A673 (cell line): ENCODE measurements at regions not wholly inside any gene's neighbourhood (a gene's known extent, or its start where the extent isn't known, plus 50 kb on each side); places are given as distances from the start of the nearest gene placed in this dataset.

Source experiments
- EZH2 ChIP-seq: fragments of 200-600 bp; sonication (generic); IDR thresholded peaks from 2 replicates; pipeline ENCODE4 v1.6.1; 2017; ENCODE audit warnings: borderline replicate concordance, low read depth, mild to moderate bottlenecking, mixed read lengths, antibody characterized with exemption, low read length; ENCODE audit not compliant: poor library complexity, severe bottlenecking
- TF ChIP-seq, protein P1 (sequence below): fragments of 300-800, 200-600 bp; sonication (generic); conservative IDR thresholded peaks from 2 replicates; pipeline ENCODE4 v1.5.1; 2017; ENCODE audit warnings: low read depth, mild to moderate bottlenecking, antibody characterized with exemption, low read length, moderate library complexity, mixed read lengths

DNA sequence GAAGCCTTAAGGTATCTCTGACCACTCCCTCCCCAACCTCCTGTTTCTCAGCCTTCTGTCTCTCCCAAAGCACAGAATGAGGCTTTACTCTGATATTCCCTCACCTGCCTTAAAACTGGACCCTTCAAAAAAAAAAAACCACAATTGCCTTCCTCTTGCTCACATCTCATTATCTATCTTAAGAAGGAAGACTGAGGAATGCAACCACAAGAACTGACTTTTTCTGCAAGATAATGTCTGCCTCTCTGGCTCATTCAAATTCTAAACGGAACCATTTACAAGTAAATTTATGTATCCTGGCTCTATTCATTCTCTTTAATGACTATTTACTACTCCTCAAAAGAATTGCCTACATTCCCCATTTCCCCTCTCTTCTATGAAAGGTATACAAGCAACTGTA lies 545.5 kb upstream of the HTR2C start:
- TF ChIP-seq, protein P1, sequence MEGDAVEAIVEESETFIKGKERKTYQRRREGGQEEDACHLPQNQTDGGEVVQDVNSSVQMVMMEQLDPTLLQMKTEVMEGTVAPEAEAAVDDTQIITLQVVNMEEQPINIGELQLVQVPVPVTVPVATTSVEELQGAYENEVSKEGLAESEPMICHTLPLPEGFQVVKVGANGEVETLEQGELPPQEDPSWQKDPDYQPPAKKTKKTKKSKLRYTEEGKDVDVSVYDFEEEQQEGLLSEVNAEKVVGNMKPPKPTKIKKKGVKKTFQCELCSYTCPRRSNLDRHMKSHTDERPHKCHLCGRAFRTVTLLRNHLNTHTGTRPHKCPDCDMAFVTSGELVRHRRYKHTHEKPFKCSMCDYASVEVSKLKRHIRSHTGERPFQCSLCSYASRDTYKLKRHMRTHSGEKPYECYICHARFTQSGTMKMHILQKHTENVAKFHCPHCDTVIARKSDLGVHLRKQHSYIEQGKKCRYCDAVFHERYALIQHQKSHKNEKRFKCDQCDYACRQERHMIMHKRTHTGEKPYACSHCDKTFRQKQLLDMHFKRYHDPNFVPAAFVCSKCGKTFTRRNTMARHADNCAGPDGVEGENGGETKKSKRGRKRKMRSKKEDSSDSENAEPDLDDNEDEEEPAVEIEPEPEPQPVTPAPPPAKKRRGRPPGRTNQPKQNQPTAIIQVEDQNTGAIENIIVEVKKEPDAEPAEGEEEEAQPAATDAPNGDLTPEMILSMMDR = no peak
- TF ChIP-seq EZH2 = no peak
